SK-N-SH (cell line): ENCODE measurements at regions not wholly inside any gene's neighbourhood (a gene's known extent, or its start where the extent isn't known, plus 50 kb on each side); places are given as distances from the start of the nearest gene placed in this dataset.
A peak's percentile ranks its signal among the peaks of the same experiment; 100 is the strongest.

Experiments
- CTCF ChIA-PET: fragments of 300-600, 350-600 bp; formaldehyde crosslinking; extraction: SDS; loops from one replicate; lab custom pipeline; 2021; lab: Yijun Ruan, JAX
- POLR2A ChIA-PET: fragments of 350-600 bp; sonication (Branson Sonifier 250); formaldehyde crosslinking; extraction: SDS; loops from one replicate; lab custom pipeline; 2020; ENCODE audit warnings: antibody characterized with exemption, inconsistent platforms; lab: Yijun Ruan, JAX
- DNase-seq: peaks from one replicate; pipeline ENCODE4 v3.0.0; 2012
- H2AFZ ChIP-seq: fragments of 200-600 bp; sonication (generic); 2 replicates; pipeline ENCODE4 v1.8.1; 2016; ENCODE audit warnings: antibody characterized with exemption, mild to moderate bottlenecking, low read depth
- H3F3A ChIP-seq: fragments of 200-600 bp; sonication (generic); replicated peaks from 2 replicates; pipeline ENCODE3; 2016; ENCODE audit warnings: antibody characterized with exemption, mild to moderate bottlenecking; ENCODE audit not compliant: insufficient read depth
- H3K27ac ChIP-seq, 2 experiments: fragments of 200-500 bp in 1 of 2; fragments of 200-600 bp in 1 of 2; sonication (Bioruptor generic) in 1 of 2; sonication (generic), shearing (Covaris generic) in 1 of 2; 2 replicates each; pipeline versions ENCODE4 v1.5.1 to v1.6.1; 2014 to 2016; ENCODE audit warnings: low read depth in 2 of 2, inconsistent platforms in 1 of 2, low read length in 1 of 2, mild to moderate bottlenecking in 1 of 2, mixed read lengths in 1 of 2
- H3K27me3 ChIP-seq: fragments of 200-600 bp; sonication (generic), shearing (Covaris generic); 2 replicates; pipeline ENCODE4 v1.6.1; 2016; ENCODE audit warnings: mixed run types; ENCODE audit not compliant: insufficient read depth
- H3K36me3 ChIP-seq, 2 experiments: fragments of 200-500 bp in 1 of 2; fragments of 200-600 bp in 1 of 2; sonication (Bioruptor generic) in 1 of 2; sonication (generic) in 1 of 2; replicated peaks in 1 of 2; 2 replicates each; pipeline versions ENCODE3 to v1.5.1; 2014 to 2016; ENCODE audit warnings: low read length in 1 of 2, mild to moderate bottlenecking in 1 of 2; ENCODE audit not compliant: insufficient read depth in 2 of 2, control insufficient read depth in 1 of 2
- H3K4me1 ChIP-seq, 2 experiments: fragments of 200-500 bp in 1 of 2; fragments of 200-600 bp in 1 of 2; sonication (Bioruptor generic) in 1 of 2; sonication (generic), shearing (Covaris generic) in 1 of 2; 2 replicates each; pipeline versions ENCODE4 v1.5.1 to v1.6.1; 2014 to 2016; ENCODE audit warnings: low read depth in 1 of 2, low read length in 1 of 2, mixed run types in 1 of 2; ENCODE audit not compliant: insufficient read depth in 2 of 2, control insufficient read depth in 1 of 2
- H3K4me2 ChIP-seq: fragments of 200-600 bp; sonication (generic), shearing (Covaris generic); 2 replicates; pipeline ENCODE4 v1.6.1; 2017; ENCODE audit warnings: mixed run types
- H3K4me3 ChIP-seq, 2 experiments: fragments of 200-500 bp in 1 of 2; fragments of 200-600 bp in 1 of 2; sonication (Bioruptor generic) in 1 of 2; sonication (generic), shearing (Covaris generic) in 1 of 2; 2 replicates each; pipeline versions ENCODE4 v1.5.1 to v1.8.1; 2014 to 2016; ENCODE audit warnings: low read depth in 2 of 2, inconsistent platforms in 1 of 2, low read length in 1 of 2, mild to moderate bottlenecking in 1 of 2, mixed read lengths in 1 of 2, moderate library complexity in 1 of 2
- H3K79me2 ChIP-seq: fragments of 200-600 bp; sonication (generic); 2 replicates; pipeline ENCODE4 v1.8.1; 2017; ENCODE audit warnings: mild to moderate bottlenecking; ENCODE audit not compliant: insufficient read depth
- H3K9ac ChIP-seq: fragments of 200-600 bp; sonication (generic); 2 replicates; pipeline ENCODE4 v1.6.1; 2017; ENCODE audit warnings: mixed run types
- H3K9me2 ChIP-seq: fragments of 200-600 bp; sonication (generic); 2 replicates; pipeline ENCODE4 v1.6.1; 2017; ENCODE audit warnings: mixed run types
- H3K9me3 ChIP-seq: fragments of 200-600 bp; sonication (generic); 2 replicates; pipeline ENCODE4 v1.6.1; 2017; ENCODE audit warnings: mixed run types, mild to moderate bottlenecking, moderate library complexity
- H4K20me1 ChIP-seq: fragments of 200-600 bp; sonication (generic); 2 replicates; pipeline ENCODE4 v1.6.1; 2017; ENCODE audit warnings: mild to moderate bottlenecking, mixed run types; ENCODE audit not compliant: insufficient read depth
- CTCF ChIP-seq: fragments of 200-600 bp; sonication (generic); IDR thresholded peaks from 2 replicates; pipeline ENCODE4 v1.6.1; 2017; ENCODE audit warnings: antibody characterized with exemption, mild to moderate bottlenecking, moderate library complexity
- EP300 ChIP-seq, 2 experiments: IDR thresholded peaks; 2 replicates each; pipeline versions ENCODE4 v1.4.0 to v1.6.1; 2012; ENCODE audit warnings: borderline replicate concordance in 1 of 2, low read depth in 1 of 2, low read length in 1 of 2
- FOSL2 ChIP-seq: IDR thresholded peaks from 2 replicates; pipeline ENCODE4 v1.4.0; 2012; ENCODE audit warnings: low read depth, mild to moderate bottlenecking, moderate library complexity, borderline replicate concordance
- FOXJ3 ChIP-seq: sonication (generic); formaldehyde crosslinking; IDR thresholded peaks from 2 replicates; pipeline ENCODE4 v1.5.1; 2020; ENCODE audit warnings: mild to moderate bottlenecking, missing genetic modification reagents
- FOXM1 ChIP-seq: IDR thresholded peaks from 2 replicates; pipeline ENCODE4 v1.4.0; 2012; ENCODE audit warnings: low read depth, mild to moderate bottlenecking
- GABPA ChIP-seq: IDR thresholded peaks from 2 replicates; pipeline ENCODE4 v1.4.0; 2012; ENCODE audit warnings: low read depth, mild to moderate bottlenecking
- GATA2 ChIP-seq: sonication (generic); formaldehyde crosslinking; IDR thresholded peaks from 2 replicates; pipeline ENCODE4 v1.5.0; 2020; ENCODE audit warnings: mild to moderate bottlenecking, missing genetic modification reagents
- MXI1 ChIP-seq: IDR thresholded peaks from 2 replicates; pipeline ENCODE4 v1.6.1; 2012; ENCODE audit warnings: mild to moderate bottlenecking, low read depth, low read length, improper control_type of control experiment
- NFIC ChIP-seq: IDR thresholded peaks from 2 replicates; pipeline ENCODE4 v1.4.0; 2012; ENCODE audit warnings: borderline replicate concordance
- PBX3 ChIP-seq: IDR thresholded peaks from 2 replicates; pipeline ENCODE4; 2012
- RAD21 ChIP-seq: IDR thresholded peaks from 2 replicates; pipeline ENCODE4 v1.6.1; 2012; ENCODE audit warnings: mild to moderate bottlenecking, low read length
- RCOR1 ChIP-seq: fragments of 150-350 bp; IDR thresholded peaks from 2 replicates; pipeline ENCODE4 v1.6.1; 2017; ENCODE audit warnings: antibody characterized with exemption, low read length
- RFX5 ChIP-seq: IDR thresholded peaks from 2 replicates; pipeline ENCODE4 v1.6.1; 2012; ENCODE audit warnings: mild to moderate bottlenecking, improper control_type of control experiment, low read length
- SIN3A ChIP-seq: IDR thresholded peaks from 2 replicates; pipeline ENCODE4 v1.6.1; 2012; ENCODE audit warnings: low read depth, mild to moderate bottlenecking, low read length, moderate library complexity, borderline replicate concordance
- TAF1 ChIP-seq: IDR thresholded peaks from 2 replicates; pipeline ENCODE4 v1.6.1; 2012; ENCODE audit warnings: low read depth, mild to moderate bottlenecking, low read length, moderate library complexity, borderline replicate concordance
- TEAD4 ChIP-seq: IDR thresholded peaks from 2 replicates; pipeline ENCODE4 v1.4.0; 2012; ENCODE audit warnings: mild to moderate bottlenecking, borderline replicate concordance; ENCODE audit not compliant: insufficient read depth
- USF2 ChIP-seq: fragments of 150-350 bp; IDR thresholded peaks from 2 replicates; pipeline ENCODE4 v1.6.1; 2017; ENCODE audit warnings: antibody characterized with exemption, low read length, low read depth, borderline replicate concordance
- YY1 ChIP-seq: IDR thresholded peaks from 2 replicates; pipeline ENCODE4 v1.4.0; 2012; ENCODE audit warnings: low read depth, mild to moderate bottlenecking
- WGBS: methylation state at CpG from one replicate; pipeline ENCODE4 v1.1.6; 2017; ENCODE audit warnings: low lambda C conversion rate; 5-methylcytosine and 5-hydroxymethylcytosine counted together
- TF ChIP-seq, protein P1 (sequence below): IDR thresholded peaks from 2 replicates; pipeline ENCODE4 v1.4.0; 2012; ENCODE audit warnings: low read depth

DNA sequence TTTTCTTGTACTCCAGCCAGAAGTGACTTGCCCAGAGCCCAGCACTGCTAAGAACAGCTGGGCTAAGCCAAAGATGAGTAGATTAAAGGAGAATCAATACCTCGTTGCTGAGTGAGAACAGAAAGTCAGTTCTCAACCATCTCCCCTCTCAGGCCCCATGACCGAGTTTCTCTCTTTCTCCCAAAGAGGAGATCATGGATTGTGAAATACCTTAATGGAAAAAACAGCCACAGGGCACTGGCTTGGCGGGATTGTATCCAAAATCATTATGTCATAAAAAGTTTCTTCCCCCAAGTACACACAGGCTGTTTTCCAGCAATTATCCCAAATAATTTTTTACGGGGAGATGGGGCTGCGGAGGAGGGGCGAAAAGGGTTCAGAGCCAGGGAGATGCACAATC lies 111.8 kb upstream of the TMEM45B start:
- Histone ChIP-seq H3K9me2 (no peaks in the 10 kb centered on the region), H3K27me3 (no peaks in the 10 kb centered on the region; the same call in 1 of the 2 replicates), H3F3A (no peaks in the 10 kb centered on the region), H3K9ac (no peak overlapping the region), H3K27ac (no peak overlapping the region), H3K36me3 (no peaks in the 10 kb centered on the region), H3K79me2 (no peaks in the 10 kb centered on the region), H3K4me1 (no peaks in the 10 kb centered on the region), H3K4me2 (no peak overlapping the region), H4K20me1 (no peaks in the 10 kb centered on the region), H3K9me3 (no peaks in the 10 kb centered on the region), H3K4me3 (no peak overlapping the region), H2AFZ (no peak overlapping the region)
- TF ChIP-seq YY1: no peak
- no peak for TF ChIP-seq TEAD4
- TF ChIP-seq GATA2 (CRISPR knock-in tag): no peak
- no peak for TF ChIP-seq RCOR1
- TF ChIP-seq USF2: no peak
- no peak for TF ChIP-seq RFX5
- no peak for TF ChIP-seq GABPA
- TF ChIP-seq NFIC: no peak
- no peak for TF ChIP-seq FOXJ3 (CRISPR knock-in tag)
- no peak for TF ChIP-seq FOSL2
- TF ChIP-seq TAF1: no peak
- TF ChIP-seq FOXM1: no peak
- no peak for TF ChIP-seq SIN3A
- TF ChIP-seq EP300 (IDR thresholded peaks at IDR 0.05; ENCODE audit: borderline replicate concordance in 1 of 2, low read depth in 1 of 2, low read length in 1 of 2): no peak
- no peak for TF ChIP-seq RAD21
- TF ChIP-seq MXI1: no peak
- no peak for TF ChIP-seq PBX3
- TF ChIP-seq CTCF: no peak
- TF ChIP-seq, protein P1, sequence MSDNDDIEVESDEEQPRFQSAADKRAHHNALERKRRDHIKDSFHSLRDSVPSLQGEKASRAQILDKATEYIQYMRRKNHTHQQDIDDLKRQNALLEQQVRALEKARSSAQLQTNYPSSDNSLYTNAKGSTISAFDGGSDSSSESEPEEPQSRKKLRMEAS: no peak
- 29% methylated on average over 6 of the region's 6 CpGs for WGBS
- DNase-seq: peak; percentile 2
- ChIA-PET POLR2A (no interaction called here), CTCF (no interaction called here)
